ENCODE measurements at regions not wholly inside any gene's neighbourhood (a gene's known extent, or its start where the extent isn't known, plus 50 kb on each side); places are given as distances from the start of the nearest gene placed in this dataset.
A peak's percentile ranks its signal among the peaks of the same experiment; 100 is the strongest.

GRCh38 chr6:27812805-27813492 lies 99.2 kb downstream of the OR2B2 start:
- DNase-seq = peak; percentile 47
- Histone ChIP-seq H3K79me2 (ENCODE audit: control insufficient read depth, insufficient read depth, low read length) (no peaks in the 10 kb centered on the region), H3K27ac (ENCODE audit: low read depth, low read length) (peak overlapping the region; percentile 49), H2AK5ac (ENCODE audit: low read length) (no peak overlapping the region), H3K4ac (ENCODE audit: low read depth, low read length) (no peak overlapping the region), H4K5ac (ENCODE audit: low read length) (no peak overlapping the region), H2BK15ac (replicated peaks; ENCODE audit: low read depth) (peak overlapping the region; percentile 85), H3K9ac (ENCODE audit: low read length) (peak overlapping the region; percentile 27), H3K4me3 (ENCODE audit: low read length) (no peak overlapping the region), H2BK120ac (ENCODE audit: low read depth, low read length) (no peak overlapping the region), H3K36me3 (ENCODE audit: control insufficient read depth, insufficient read depth, low read length) (no peaks in the 10 kb centered on the region), H4K8ac (ENCODE audit: low read depth, low read length) (peak overlapping the region; percentile 15), H3K56ac (ENCODE audit: low read length) (peak overlapping the region; percentile 57), H3K18ac (ENCODE audit: low read length) (no peak overlapping the region), H3K27me3 (ENCODE audit: insufficient read depth, low read length, poor library complexity) (no peaks in the 10 kb centered on the region), H3K79me1 (ENCODE audit: low read length) (no peaks in the 10 kb centered on the region), H3K23ac (ENCODE audit: low read length) (no peak overlapping the region), H3K4me1 (ENCODE audit: control insufficient read depth, low read depth, low read length) (no peaks in the 10 kb centered on the region), H3K4me2 (ENCODE audit: low read length) (no peak overlapping the region), H2BK5ac (ENCODE audit: low read length) (no peak overlapping the region)
- WGBS (ENCODE audit: extremely low coverage, insufficient coverage, low lambda C conversion rate) = no CpG with 5 or more reads among the region's 14 CpGs

GRCh38 chr6:27812078-27812804 lies 100.0 kb downstream of the OR2B2 start:
- Histone ChIP-seq H3K4me2 (ENCODE audit: low read length) (no peak overlapping the region), H2BK120ac (ENCODE audit: low read depth, low read length) (peak overlapping the region; percentile 45), H3K27me3 (ENCODE audit: insufficient read depth, low read length, poor library complexity) (no peaks in the 10 kb centered on the region), H3K4me3 (ENCODE audit: low read length) (no peak overlapping the region), H2AK5ac (ENCODE audit: low read length) (no peak overlapping the region), H3K36me3 (ENCODE audit: control insufficient read depth, insufficient read depth, low read length) (no peaks in the 10 kb centered on the region), H2BK5ac (ENCODE audit: low read length) (no peak overlapping the region), H3K79me2 (ENCODE audit: control insufficient read depth, insufficient read depth, low read length) (no peaks in the 10 kb centered on the region), H4K5ac (ENCODE audit: low read length) (no peak overlapping the region), H3K27ac (ENCODE audit: low read depth, low read length) (no peak overlapping the region), H3K56ac (ENCODE audit: low read length) (peak overlapping the region; percentile 42), H3K4me1 (ENCODE audit: control insufficient read depth, low read depth, low read length) (no peaks in the 10 kb centered on the region), H2BK15ac (replicated peaks; ENCODE audit: low read depth) (no peak overlapping the region), H4K8ac (ENCODE audit: low read depth, low read length) (no peak overlapping the region), H3K79me1 (ENCODE audit: low read length) (no peaks in the 10 kb centered on the region), H3K4ac (ENCODE audit: low read depth, low read length) (no peak overlapping the region), H3K9ac (ENCODE audit: low read length) (peak overlapping the region; percentile 54), H3K23ac (ENCODE audit: low read length) (no peak overlapping the region), H3K18ac (ENCODE audit: low read length) (peak overlapping the region; percentile 39)
- peak; percentile 33 for DNase-seq
- WGBS (ENCODE audit: extremely low coverage, insufficient coverage, low lambda C conversion rate) = no CpG with 5 or more reads among the region's 6 CpGs

- H3K36me3 ChIP-seq (ENCODE audit: control insufficient read depth, insufficient read depth, low read length) = no peaks in the 10 kb centered on the region
- no peaks in the 10 kb centered on the region for H3K27me3 ChIP-seq (ENCODE audit: insufficient read depth, low read length, poor library complexity)
- H3K79me2 ChIP-seq (ENCODE audit: control insufficient read depth, insufficient read depth, low read length) = no peaks in the 10 kb centered on the region
- no peak overlapping the region for H2AK5ac ChIP-seq (ENCODE audit: low read length)
- H3K4ac ChIP-seq (ENCODE audit: low read depth, low read length) = no peak overlapping the region
- peak overlapping the region; percentile 2 for H3K4me3 ChIP-seq (ENCODE audit: low read length)
- H4K5ac ChIP-seq (ENCODE audit: low read length) = no peak overlapping the region
- DNase-seq = peak; percentile 23
- H2BK120ac ChIP-seq (ENCODE audit: low read depth, low read length) = no peak overlapping the region
- H3K18ac ChIP-seq (ENCODE audit: low read length) = no peak overlapping the region
- H3K4me2 ChIP-seq (ENCODE audit: low read length) = peak overlapping the region; percentile 11
- H3K23ac ChIP-seq (ENCODE audit: low read length) = no peak overlapping the region
- H3K9ac ChIP-seq (ENCODE audit: low read length) = peak overlapping the region; percentile 89
- no peak overlapping the region for H3K27ac ChIP-seq (ENCODE audit: low read depth, low read length)
- H3K56ac ChIP-seq (ENCODE audit: low read length) = peak overlapping the region; percentile 49
- no peak overlapping the region for H2BK5ac ChIP-seq (ENCODE audit: low read length)
- H2BK15ac ChIP-seq (replicated peaks; ENCODE audit: low read depth) = no peak overlapping the region
- H3K4me1 ChIP-seq (ENCODE audit: control insufficient read depth, low read depth, low read length) = no peaks in the 10 kb centered on the region
- no peaks in the 10 kb centered on the region for H3K79me1 ChIP-seq (ENCODE audit: low read length)
- H4K8ac ChIP-seq (ENCODE audit: low read depth, low read length) = no peak overlapping the region
These were observed 100.8 kb downstream of the OR2B2 start for GRCh38 chr6:27811451-27811772.

GRCh38 chr6:27810768-27811450 lies 101.3 kb downstream of the OR2B2 start:
- H3K18ac ChIP-seq (ENCODE audit: low read length) = peak overlapping the region; percentile 89
- peak overlapping the region; percentile 27 for H3K4ac ChIP-seq (ENCODE audit: low read depth, low read length)
- no peak overlapping the region for H3K23ac ChIP-seq (ENCODE audit: low read length)
- no peaks in the 10 kb centered on the region for H3K79me1 ChIP-seq (ENCODE audit: low read length)
- H3K79me2 ChIP-seq (ENCODE audit: control insufficient read depth, insufficient read depth, low read length) = no peaks in the 10 kb centered on the region
- DNase-seq = peak; percentile 45
- peak overlapping the region; percentile 94 for H3K27ac ChIP-seq (ENCODE audit: low read depth, low read length)
- H3K4me2 ChIP-seq (ENCODE audit: low read length) = peak overlapping the region; percentile 50
- no peak overlapping the region for H4K8ac ChIP-seq (ENCODE audit: low read depth, low read length)
- no peak overlapping the region for H2AK5ac ChIP-seq (ENCODE audit: low read length)
- H3K56ac ChIP-seq (ENCODE audit: low read length) = peak overlapping the region; percentile 89
- H3K4me1 ChIP-seq (ENCODE audit: control insufficient read depth, low read depth, low read length) = no peaks in the 10 kb centered on the region
- no peaks in the 10 kb centered on the region for H3K27me3 ChIP-seq (ENCODE audit: insufficient read depth, low read length, poor library complexity)
- H3K9ac ChIP-seq (ENCODE audit: low read length) = peak overlapping the region; percentile 89
- no CpG with 5 or more reads among the region's 11 CpGs for WGBS (ENCODE audit: extremely low coverage, insufficient coverage, low lambda C conversion rate)
- H2BK5ac ChIP-seq (ENCODE audit: low read length) = peak overlapping the region; percentile 19
- H2BK15ac ChIP-seq (replicated peaks; ENCODE audit: low read depth) = no peak overlapping the region
- H4K5ac ChIP-seq (ENCODE audit: low read length) = no peak overlapping the region
- no peak overlapping the region for H2BK120ac ChIP-seq (ENCODE audit: low read depth, low read length)
- peak overlapping the region; percentile 71 for H3K4me3 ChIP-seq (ENCODE audit: low read length)
- H3K36me3 ChIP-seq (ENCODE audit: control insufficient read depth, insufficient read depth, low read length) = no peaks in the 10 kb centered on the region

GRCh38 chr6:27809939-27810767 lies 102.0 kb downstream of the OR2B2 start:
- Histone ChIP-seq H3K36me3 (ENCODE audit: control insufficient read depth, insufficient read depth, low read length) (no peaks in the 10 kb centered on the region), H4K8ac (ENCODE audit: low read depth, low read length) (no peak overlapping the region), H3K79me1 (ENCODE audit: low read length) (no peaks in the 10 kb centered on the region), H3K4me2 (ENCODE audit: low read length) (peak overlapping the region; percentile 50), H2AK5ac (ENCODE audit: low read length) (no peak overlapping the region), H2BK5ac (ENCODE audit: low read length) (peak overlapping the region; percentile 19), H3K18ac (ENCODE audit: low read length) (peak overlapping the region; percentile 89), H3K56ac (ENCODE audit: low read length) (peak overlapping the region; percentile 89), H3K27me3 (ENCODE audit: insufficient read depth, low read length, poor library complexity) (no peaks in the 10 kb centered on the region), H3K23ac (ENCODE audit: low read length) (no peak overlapping the region), H2BK120ac (ENCODE audit: low read depth, low read length) (no peak overlapping the region), H3K4me1 (ENCODE audit: control insufficient read depth, low read depth, low read length) (no peaks in the 10 kb centered on the region), H3K4me3 (ENCODE audit: low read length) (peak overlapping the region; percentile 71), H3K9ac (ENCODE audit: low read length) (peak overlapping the region; percentile 89), H2BK15ac (replicated peaks; ENCODE audit: low read depth) (no peak overlapping the region), H3K27ac (ENCODE audit: low read depth, low read length) (peak overlapping the region; percentile 94), H3K79me2 (ENCODE audit: control insufficient read depth, insufficient read depth, low read length) (no peaks in the 10 kb centered on the region), H3K4ac (ENCODE audit: low read depth, low read length) (peak overlapping the region; percentile 27), H4K5ac (ENCODE audit: low read length) (no peak overlapping the region)
- peak; percentile 98 for DNase-seq
- WGBS (ENCODE audit: extremely low coverage, insufficient coverage, low lambda C conversion rate) = no CpG with 5 or more reads among the region's 51 CpGs
